HL-60 (cell line): ENCODE measurements at regions not wholly inside any gene's neighbourhood (a gene's known extent, or its start where the extent isn't known, plus 50 kb on each side); places are given as distances from the start of the nearest gene placed in this dataset.

ENCODE experiments used
- DNase-seq, 2 experiments: peaks; one replicate each; pipeline ENCODE4 v3.0.0-alpha.2; 2010 to 2020; ENCODE audit warnings: low read depth in 1 of 2, low spot score in 1 of 2
- H3K27ac ChIP-seq: fragments of 250-450 bp; sonication (Bioruptor Pico); replicated peaks from 2 replicates; pipeline ENCODE4 v1.5.1; 2020; ENCODE audit warnings: mild to moderate bottlenecking, moderate library complexity
- H3K27me3 ChIP-seq: fragments of 250-450 bp; sonication (Bioruptor Pico); 2 replicates; pipeline ENCODE4 v1.5.1; 2021; ENCODE audit warnings: mild to moderate bottlenecking, moderate library complexity; ENCODE audit not compliant: insufficient read depth, poor library complexity, severe bottlenecking
- H3K4me3 ChIP-seq: replicated peaks from 2 replicates; pipeline ENCODE4 v1.5.1; 2011; ENCODE audit warnings: mild to moderate bottlenecking, control low read depth, low read length; ENCODE audit not compliant: insufficient read depth
- CTCF ChIP-seq: IDR thresholded peaks from one replicate; pipeline ENCODE4 v1.5.1; 2011; ENCODE audit warnings: low read length, control low read depth, inconsistent platforms; ENCODE audit not compliant: insufficient read depth
- GABPA ChIP-seq: IDR thresholded peaks from 2 replicates; pipeline ENCODE4 v1.6.1; 2012; ENCODE audit warnings: low read depth
- POLR2AphosphoS5 ChIP-seq: IDR thresholded peaks from 2 replicates; pipeline ENCODE4 v1.6.1; 2012; ENCODE audit warnings: low read depth
- REST ChIP-seq: IDR thresholded peaks from 2 replicates; pipeline ENCODE4 v1.6.1; 2012; ENCODE audit warnings: low read depth; ENCODE audit not compliant: insufficient replicate concordance
- SPI1 ChIP-seq: IDR thresholded peaks from 2 replicates; pipeline ENCODE4 v1.6.1; 2012; ENCODE audit warnings: low read depth, mild to moderate bottlenecking, borderline replicate concordance

- Histone ChIP-seq H3K27me3 (no peaks in the 10 kb centered on the region), H3K27ac (no peak overlapping the region), H3K4me3 (no peak overlapping the region)
- TF ChIP-seq SPI1: no peak
- no peak for TF ChIP-seq CTCF
- no peak for TF ChIP-seq GABPA
- no peak for TF ChIP-seq POLR2AphosphoS5
- no peak for TF ChIP-seq REST
- DNase-seq: no peak
Measured at GRCh38 chr10:36280321-36280741, 638.2 kb upstream of the FZD8 start.

GRCh38 chr10:36278176-36278575, 636.1 kb upstream of the FZD8 start:
- TF ChIP-seq REST (no peak), POLR2AphosphoS5 (no peak), SPI1 (no peak), CTCF (no peak), GABPA (no peak)
- Histone ChIP-seq H3K4me3 (no peak overlapping the region), H3K27ac (no peak overlapping the region), H3K27me3 (no peaks in the 10 kb centered on the region)
- DNase-seq: no peak

- H3K27me3 ChIP-seq: no peaks in the 10 kb centered on the region
- H3K27ac ChIP-seq: no peak overlapping the region
- H3K4me3 ChIP-seq: no peak overlapping the region
- TF ChIP-seq POLR2AphosphoS5: no peak
- no peak for TF ChIP-seq REST
- TF ChIP-seq CTCF: no peak
- TF ChIP-seq SPI1: no peak
- DNase-seq: no peak
Measured at GRCh38 chr10:36277459-36277858, 635.4 kb upstream of the FZD8 start.
